ENCODE measurements at regions not wholly inside any gene's neighbourhood (a gene's known extent, or its start where the extent isn't known, plus 50 kb on each side); places are given as distances from the start of the nearest gene placed in this dataset.
"Not testable (repeated sequence)": the region's sequence is repeated elsewhere in the genome, so short reads cannot be mapped to it uniquely, and the experiment has no call there.

- FAIRE-seq = no peak
Measured at GRCh38 chr3:6449099-6449498, 411.8 kb upstream of the GRM7 start.

DNA sequence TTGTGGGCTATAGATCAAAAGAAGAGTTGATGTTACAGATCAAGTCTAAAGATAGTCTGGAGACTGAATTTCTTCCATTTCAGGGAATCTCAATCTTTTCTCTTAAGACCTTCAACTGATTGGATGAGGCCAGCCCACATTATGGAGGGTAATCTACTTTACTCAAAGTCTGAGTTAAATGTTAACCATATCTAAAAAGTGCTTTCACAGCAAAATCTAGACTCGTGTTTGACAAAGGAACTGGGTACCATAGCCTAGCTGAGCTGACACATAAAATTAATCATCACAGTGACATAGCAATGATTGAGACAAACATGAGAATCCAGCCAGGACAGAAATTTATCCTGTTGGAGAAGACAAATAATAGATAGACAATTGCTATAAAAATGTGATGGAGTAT, 407.9 kb upstream of the GRM7 start:
- no peak for FAIRE-seq

DNA sequence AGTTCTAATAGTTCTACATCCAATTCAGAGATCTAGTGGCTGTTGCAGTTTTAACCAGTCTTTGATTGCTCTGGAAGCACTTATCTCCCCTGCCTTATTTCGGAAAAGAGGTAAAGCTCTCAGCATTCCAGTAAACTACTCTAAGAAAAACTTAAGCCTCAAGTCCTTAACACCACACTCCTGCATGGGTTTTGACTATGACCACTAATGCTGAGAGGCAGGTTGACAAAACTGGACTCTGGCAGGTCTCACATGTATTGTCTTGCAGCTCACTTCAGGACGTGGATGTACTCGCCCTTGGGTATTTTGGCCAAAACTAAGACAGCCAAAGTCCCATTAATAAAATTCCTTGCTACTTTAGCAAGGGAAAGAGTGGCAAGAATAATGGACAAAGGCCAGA, 405.9 kb upstream of the GRM7 start:
- FAIRE-seq = no peak

GRCh38 chr3:6467186-6467585, 393.7 kb upstream of the GRM7 start:
- no peak for FAIRE-seq

DNA sequence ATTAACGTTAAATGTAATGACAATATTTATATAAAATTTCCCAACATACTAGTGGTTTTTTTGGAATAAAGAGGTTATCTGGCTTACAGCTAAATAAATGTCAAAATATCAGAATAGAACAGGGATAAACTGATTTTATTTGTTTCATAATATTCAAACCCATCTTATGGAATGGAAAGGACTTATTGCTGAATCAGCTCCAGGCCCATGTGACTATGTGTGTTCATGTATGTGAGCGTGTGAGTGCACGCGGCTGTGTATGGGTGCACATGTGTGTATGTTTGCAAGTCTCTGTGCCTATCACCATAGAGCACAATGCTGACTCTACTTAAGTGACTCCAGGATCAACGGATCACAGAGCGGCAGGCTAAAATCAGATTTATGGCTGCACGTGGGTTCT, 392.3 kb upstream of the GRM7 start:
- FAIRE-seq = no peak

- no peak for FAIRE-seq
Measured at GRCh38 chr3:6471744-6472143, 389.2 kb upstream of the GRM7 start.

DNA sequence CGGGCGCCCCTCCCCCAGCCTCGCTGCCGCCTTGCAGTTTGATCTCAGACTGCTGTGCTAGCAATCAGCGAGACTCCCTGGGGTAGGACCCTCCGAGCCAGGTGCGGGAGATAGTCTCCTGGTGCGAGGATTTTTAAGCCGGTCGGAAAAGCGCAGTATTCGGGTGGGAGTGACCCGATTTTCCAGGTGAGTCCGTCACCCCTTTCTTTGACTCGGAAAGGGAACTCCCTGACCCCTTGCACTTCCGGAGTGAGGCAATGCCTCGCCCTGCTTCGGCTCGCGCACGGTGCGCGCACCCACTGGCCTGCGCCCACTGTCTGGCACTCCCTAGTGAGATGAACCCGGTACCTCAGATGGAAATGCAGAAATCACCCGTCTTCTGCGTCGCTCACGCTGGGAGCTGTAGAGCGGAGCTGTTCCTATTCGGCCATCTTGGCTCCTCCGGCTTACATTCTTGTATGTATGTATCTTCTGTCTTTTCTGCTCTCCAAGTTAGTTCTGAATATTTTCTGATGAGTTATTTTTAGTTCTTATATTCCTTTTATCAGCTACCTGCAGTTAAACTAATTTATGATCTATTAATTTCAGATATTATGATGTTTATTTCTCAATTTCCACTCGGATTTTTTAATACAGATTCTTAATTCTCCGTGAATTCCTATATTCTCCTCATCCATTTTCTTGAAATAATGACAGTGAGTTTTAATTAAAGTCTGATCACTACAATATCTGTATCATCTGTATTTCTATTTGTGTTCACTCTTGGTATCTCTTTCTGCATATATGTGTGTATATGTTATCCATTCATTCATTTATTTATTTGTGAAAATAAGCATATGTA, 370.2 kb upstream of the GRM7 start:
- not testable (repeated sequence) for FAIRE-seq

DNA sequence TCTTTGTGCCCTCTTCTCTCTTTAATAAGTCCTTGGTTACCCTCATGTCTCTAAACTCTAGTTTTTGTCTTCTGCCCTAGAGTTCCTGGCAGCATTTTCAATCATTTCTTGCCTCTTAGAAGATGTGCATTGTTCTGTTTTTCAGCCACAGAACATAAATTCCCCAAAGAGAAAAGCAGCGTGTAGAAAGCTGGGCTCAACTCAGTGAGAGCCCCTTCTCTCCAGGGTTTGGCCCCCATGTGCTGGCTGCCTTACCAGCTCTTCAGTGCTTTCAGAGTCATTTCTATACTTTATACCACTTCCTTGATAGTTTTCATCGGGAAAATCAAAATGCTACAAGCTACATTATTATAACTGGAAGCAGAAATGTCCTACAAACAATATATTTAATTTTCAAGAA, 369.1 kb upstream of the GRM7 start:
- no peak for FAIRE-seq

- no peak for FAIRE-seq
Measured at GRCh38 chr3:6492306-6492705, 368.6 kb upstream of the GRM7 start.

DNA sequence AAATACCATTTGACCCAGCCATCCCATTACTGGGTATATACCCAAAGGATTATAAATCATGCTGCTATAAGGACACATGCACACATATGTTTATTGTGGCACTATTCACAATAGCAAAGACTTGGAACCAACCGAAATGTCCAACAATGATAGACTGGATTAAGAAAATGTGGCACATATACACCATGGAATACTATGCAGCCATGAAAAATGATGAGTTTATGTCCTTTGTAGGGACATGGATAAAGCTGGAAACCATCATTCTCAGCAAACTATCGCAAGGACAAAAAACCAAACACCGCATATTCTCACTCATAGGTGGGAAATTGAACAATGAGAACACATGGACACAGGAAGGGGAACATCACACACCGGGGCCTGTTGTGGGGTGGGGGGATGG, 362.0 kb upstream of the GRM7 start:
- FAIRE-seq = not testable (repeated sequence)

GRCh38 chr3:6504347-6504746, 356.6 kb upstream of the GRM7 start:
- no peak for FAIRE-seq

DNA sequence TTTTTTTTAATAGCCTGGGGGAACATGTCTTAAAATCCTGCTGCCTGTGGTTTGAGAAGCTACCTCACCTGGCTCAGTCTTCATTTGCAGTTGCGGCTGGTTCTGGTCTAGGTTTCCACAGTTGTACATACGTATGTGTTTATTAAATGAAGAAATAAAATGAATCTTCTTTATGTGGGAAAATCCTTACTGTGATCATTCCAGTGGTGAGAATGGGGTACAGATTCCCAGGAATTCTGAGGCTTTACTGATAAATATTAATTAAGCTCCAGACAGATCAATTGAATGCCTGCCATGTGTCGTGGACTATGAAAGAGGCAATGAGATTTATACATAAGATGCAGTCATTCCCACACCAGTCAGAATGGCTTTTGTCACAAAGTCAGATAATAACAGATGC, 356.1 kb upstream of the GRM7 start:
- no peak for FAIRE-seq

GRCh38 chr3:6508410-6508759, 352.5 kb upstream of the GRM7 start:
- no peak for FAIRE-seq

DNA sequence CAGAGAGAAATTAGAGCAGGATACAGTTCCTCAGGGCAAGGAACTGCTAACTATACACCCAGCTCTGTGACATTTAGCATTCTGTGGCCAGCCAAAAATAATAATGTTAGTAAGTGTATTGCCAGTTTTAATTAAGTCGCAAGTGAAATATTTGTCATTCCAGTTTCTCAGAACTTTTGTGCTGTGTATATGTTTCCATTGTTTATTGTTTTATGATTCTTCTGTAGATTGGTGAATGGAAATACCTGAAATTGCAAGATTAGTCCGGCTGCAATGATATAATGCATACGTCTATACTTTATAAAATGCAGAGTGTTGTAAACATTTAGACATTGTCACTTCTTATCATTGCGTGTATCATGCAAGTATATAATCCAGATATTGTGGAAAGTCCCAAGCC, 351.3 kb upstream of the GRM7 start:
- no peak for FAIRE-seq

DNA sequence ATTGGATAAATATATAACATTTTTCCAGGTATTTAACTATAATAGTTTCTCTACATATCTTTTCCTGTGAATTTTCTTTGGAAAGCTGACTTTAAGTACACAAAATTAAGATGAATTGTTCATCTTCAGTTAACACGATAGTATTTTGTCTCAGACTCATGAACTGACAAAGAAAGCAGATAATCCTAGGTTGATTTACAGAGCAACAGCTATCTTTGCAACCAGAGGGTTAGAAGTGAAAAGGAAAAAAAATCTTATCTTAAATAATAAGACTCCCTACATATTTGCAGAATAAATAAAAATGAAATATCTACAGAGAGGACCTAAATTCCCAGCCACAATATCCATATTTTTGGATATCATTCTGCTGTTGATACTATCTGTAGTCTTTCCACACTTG, 350.2 kb upstream of the GRM7 start:
- no peak for FAIRE-seq

DNA sequence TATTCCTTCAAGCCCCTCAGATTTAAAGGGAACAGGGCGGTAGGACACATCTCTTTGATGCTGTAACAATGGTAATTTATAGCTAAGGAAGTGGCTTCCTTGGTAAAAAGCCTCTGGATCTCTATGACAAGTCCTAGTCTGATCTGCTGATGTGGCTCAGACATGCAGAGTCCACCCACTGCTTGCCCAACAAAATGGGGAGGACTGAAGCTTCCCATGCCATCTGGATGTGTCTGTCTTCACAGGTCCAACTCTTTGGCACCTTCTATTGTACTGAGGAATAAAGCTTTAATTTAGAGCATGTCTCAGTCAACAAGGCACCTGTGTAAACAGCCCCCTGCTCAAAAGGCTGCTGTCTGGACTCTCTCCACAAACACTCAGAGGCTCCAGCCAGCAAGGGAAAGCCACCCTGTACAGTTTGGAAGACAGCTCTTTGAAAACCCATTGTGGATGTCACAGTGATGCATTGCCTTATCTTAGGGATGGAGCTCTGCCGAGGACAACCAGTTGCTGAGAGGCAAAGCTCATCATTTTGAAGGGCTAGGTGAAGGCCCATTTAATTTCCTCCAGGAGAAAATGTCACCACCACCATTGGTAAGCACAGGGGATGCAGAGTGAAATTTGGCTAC, 348.6 kb upstream of the GRM7 start:
- no peak for FAIRE-seq

DNA sequence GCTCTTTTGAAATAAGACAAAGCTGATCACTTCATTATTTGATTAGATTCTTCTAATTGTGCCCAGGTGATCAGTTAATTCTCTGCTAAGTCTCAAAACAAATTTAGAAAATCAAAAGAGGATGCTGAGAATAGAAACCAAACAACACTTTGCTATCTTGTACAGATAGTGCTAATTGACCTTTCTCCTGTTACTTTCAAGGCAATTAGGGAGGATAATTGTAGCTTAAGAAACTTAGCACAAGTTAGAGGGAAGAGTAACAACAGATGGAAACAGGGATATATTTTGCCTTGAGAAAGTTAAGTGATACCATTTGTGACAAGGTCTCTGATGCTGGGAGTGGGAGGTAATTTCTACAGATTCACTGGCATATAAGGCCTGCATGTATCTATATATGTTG, 344.8 kb upstream of the GRM7 start:
- FAIRE-seq = no peak

DNA sequence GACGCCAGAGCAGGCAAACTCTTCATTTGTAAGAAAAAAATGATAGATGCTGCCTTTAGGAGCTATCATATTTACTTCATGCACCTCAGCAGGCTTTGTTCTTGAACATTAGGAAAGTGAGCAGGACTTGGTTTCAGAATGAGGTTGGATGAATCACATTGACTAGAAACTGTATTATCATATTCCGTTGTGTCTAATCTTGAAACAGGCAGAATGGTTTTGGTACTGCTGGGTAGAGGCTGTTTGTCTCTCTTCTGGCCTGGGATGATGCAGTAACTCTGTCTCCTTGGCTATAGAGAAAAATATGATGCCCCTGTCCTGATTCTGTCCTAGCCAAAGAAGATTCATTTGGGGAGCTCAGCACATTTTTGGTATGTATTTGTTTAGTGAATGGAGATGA, 344.2 kb upstream of the GRM7 start:
- FAIRE-seq = no peak

DNA sequence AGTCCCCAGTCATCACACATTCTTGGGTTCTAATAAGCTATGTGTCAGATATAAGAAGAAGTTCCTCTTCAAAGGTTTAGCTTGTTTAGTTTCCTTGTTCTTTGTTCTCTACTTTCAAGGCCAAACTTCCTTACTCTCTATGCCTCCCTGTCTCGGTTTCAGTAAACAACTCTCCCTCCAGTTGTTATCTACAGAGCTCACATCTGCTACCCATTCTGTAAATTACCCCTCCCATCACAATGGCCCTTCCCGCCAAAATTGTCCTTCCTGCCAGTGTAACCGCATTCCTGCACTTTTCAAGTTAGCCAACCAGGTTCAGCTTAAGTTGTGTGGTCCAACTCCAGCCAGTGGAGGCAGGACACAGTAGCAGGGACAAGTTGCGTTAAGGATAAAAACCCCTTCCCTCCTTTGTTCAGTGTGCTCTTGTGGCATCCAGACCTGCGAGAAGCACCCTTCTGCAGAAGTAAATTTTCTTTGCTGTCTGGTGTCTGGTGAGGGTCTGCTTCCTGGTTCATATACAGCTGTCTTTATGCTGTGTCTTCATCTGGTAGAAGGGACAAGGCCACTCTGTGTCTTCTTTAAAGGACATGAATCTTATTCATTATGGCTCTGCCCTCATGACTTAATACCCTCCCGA, 342.1 kb upstream of the GRM7 start:
- FAIRE-seq = no peak

DNA sequence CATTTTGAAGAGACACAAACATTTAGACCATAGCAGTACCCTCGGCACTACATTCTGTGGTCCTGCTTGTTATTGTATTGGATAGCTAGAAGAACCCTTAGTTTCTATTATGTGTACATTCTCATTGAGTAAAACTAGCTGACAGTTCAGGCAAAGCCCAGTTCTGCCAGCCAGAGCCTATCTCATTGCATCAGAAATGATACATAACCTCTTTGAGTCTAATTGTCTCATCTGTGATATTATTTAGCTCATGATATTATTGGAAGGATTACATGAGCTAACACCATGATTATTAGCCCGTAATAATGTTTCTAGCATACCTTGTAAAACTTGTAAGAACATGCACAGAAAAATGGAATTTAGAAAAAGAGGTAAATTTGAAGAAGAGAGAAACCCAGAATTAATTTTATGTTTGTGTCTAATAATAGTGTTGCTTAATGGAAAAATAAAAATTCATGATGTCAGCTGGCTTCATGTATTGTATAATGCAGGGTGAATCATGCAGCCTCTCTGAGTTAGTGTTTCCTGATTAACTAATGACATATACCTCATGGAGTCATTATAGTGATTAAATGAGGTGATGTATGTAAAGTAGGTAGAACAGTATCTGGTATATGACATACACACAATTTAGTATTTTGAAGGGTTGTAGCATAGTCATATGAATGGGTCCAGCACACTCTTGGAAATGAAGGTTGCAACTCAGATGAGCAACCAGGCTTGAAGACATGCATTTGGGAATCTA, 339.4 kb upstream of the GRM7 start:
- no peak for FAIRE-seq

DNA sequence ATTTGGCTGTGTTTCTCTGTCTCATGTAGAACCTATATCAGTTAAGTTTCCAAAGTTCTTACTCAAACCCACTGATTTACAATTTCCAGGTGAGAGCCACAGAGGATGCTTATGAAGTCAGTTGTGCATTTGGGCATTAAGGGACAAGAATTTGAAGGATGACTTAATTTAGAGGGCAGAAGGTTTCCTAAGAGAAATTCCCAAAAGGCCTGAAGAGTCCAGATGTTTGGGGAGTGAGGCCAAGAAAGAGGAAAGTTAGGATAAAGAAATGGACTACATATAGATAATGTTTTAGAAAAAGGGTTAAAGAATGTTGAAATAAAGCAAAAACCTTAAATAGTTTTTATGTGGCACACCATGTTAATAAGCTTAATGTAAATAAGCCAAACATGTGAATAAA, 338.7 kb upstream of the GRM7 start:
- FAIRE-seq = no peak

GRCh38 chr3:6523043-6523442, 337.9 kb upstream of the GRM7 start:
- no peak for FAIRE-seq

GRCh38 chr3:6524479-6524878, 336.4 kb upstream of the GRM7 start:
- FAIRE-seq = no peak

GRCh38 chr3:6526321-6526720, 334.6 kb upstream of the GRM7 start:
- FAIRE-seq = no peak

All from colon (tissue), 2 donors.